ENCODE measurements at regions not wholly inside any gene's neighbourhood (a gene's known extent, or its start where the extent isn't known, plus 50 kb on each side); places are given as distances from the start of the nearest gene placed in this dataset.

GRCh38 chr5:155732587-155733376, 594.2 kb upstream of the SGCD start:
- Mint-ChIP-seq H3K4me1 (ENCODE audit: low read depth) (no peaks in the 10 kb centered on the region), H3K27me3 (ENCODE audit: insufficient read depth) (peaks cover 2% of the 10 kb centered on the region), H3K27ac (no peak overlapping the region), H3K4me3 (no peak overlapping the region), H3K36me3 (ENCODE audit: low read depth) (no peaks in the 10 kb centered on the region), H3K9me3 (peaks cover 30% of the 10 kb centered on the region)
- DNase-seq: no peak
- TF ChIP-seq CTCF (IDR thresholded peaks at IDR 0.05): no peak

- Mint-ChIP-seq H3K4me1 (ENCODE audit: low read depth) (no peaks in the 10 kb centered on the region), H3K27me3 (ENCODE audit: insufficient read depth) (peaks cover 2% of the 10 kb centered on the region), H3K4me3 (no peak overlapping the region), H3K9me3 (peaks cover 39% of the 10 kb centered on the region), H3K36me3 (ENCODE audit: low read depth) (no peaks in the 10 kb centered on the region), H3K27ac (no peak overlapping the region)
- no peak for TF ChIP-seq CTCF (IDR thresholded peaks at IDR 0.05)
- no peak for DNase-seq
Measured at GRCh38 chr5:155733935-155734334, 593.0 kb upstream of the SGCD start.

- Mint-ChIP-seq H3K4me1 (ENCODE audit: low read depth) (no peaks in the 10 kb centered on the region), H3K27me3 (ENCODE audit: insufficient read depth) (no peaks in the 10 kb centered on the region; the same call in 1 of the 2 replicates), H3K27ac (no peak overlapping the region), H3K9me3 (peaks cover 27% of the 10 kb centered on the region), H3K4me3 (no peak overlapping the region), H3K36me3 (ENCODE audit: low read depth) (no peaks in the 10 kb centered on the region)
- DNase-seq: no peak
- TF ChIP-seq CTCF (IDR thresholded peaks at IDR 0.05): no peak
Measured at GRCh38 chr5:155735388-155735787, 591.6 kb upstream of the SGCD start.

- DNase-seq: no peak
- H3K27ac Mint-ChIP-seq: no peak overlapping the region
Measured at GRCh38 chr5:155738616-155739015, 588.3 kb upstream of the SGCD start.

GRCh38 chr5:155746367-155747038, 580.5 kb upstream of the SGCD start:
- Mint-ChIP-seq H3K36me3 (ENCODE audit: low read depth) (no peaks in the 10 kb centered on the region), H3K27me3 (ENCODE audit: insufficient read depth) (no peaks in the 10 kb centered on the region), H3K4me1 (ENCODE audit: low read depth) (no peaks in the 10 kb centered on the region), H3K27ac (no peak overlapping the region), H3K9me3 (peaks cover 26% of the 10 kb centered on the region), H3K4me3 (no peak overlapping the region)
- no peak for DNase-seq
- TF ChIP-seq CTCF (IDR thresholded peaks at IDR 0.05): no peak

More at GRCh38 chr5:155738616-155739015, 588.3 kb upstream of the SGCD start:
- no peak for TF ChIP-seq CTCF (IDR thresholded peaks at IDR 0.05)
- H3K4me1 Mint-ChIP-seq (ENCODE audit: low read depth): no peaks in the 10 kb centered on the region
- H3K36me3 Mint-ChIP-seq (ENCODE audit: low read depth): peaks cover 3% of the 10 kb centered on the region; the same call in 1 of the 2 replicates
- peaks cover 32% of the 10 kb centered on the region for H3K9me3 Mint-ChIP-seq
- no peak overlapping the region for H3K4me3 Mint-ChIP-seq
- no peaks in the 10 kb centered on the region for H3K27me3 Mint-ChIP-seq (ENCODE audit: insufficient read depth)
